Stimulated activated CD4-positive, alpha-beta T cell treated with anti-CD3 and anti-CD28 coated beads, Interleukin-1b, Interleukin-23, amount 100 ng/mL, for 4 hours (primary cell): ENCODE measurements at regions not wholly inside any gene's neighbourhood (a gene's known extent, or its start where the extent isn't known, plus 50 kb on each side); places are given as distances from the start of the nearest gene placed in this dataset.

Source experiments
- DNase-seq, 2 donors: peaks; one replicate each; pipeline ENCODE4 v3.0.0-alpha.2; 2020; ENCODE audit warnings: low read depth in 2 of 2

- no peak for DNase-seq
Measured at GRCh38 chr3:110608566-110608965, 463.1 kb upstream of the NECTIN3 start.

GRCh38 chr3:110612045-110612444 is 459.6 kb upstream of the NECTIN3 start:
- DNase-seq = no peak

DNA sequence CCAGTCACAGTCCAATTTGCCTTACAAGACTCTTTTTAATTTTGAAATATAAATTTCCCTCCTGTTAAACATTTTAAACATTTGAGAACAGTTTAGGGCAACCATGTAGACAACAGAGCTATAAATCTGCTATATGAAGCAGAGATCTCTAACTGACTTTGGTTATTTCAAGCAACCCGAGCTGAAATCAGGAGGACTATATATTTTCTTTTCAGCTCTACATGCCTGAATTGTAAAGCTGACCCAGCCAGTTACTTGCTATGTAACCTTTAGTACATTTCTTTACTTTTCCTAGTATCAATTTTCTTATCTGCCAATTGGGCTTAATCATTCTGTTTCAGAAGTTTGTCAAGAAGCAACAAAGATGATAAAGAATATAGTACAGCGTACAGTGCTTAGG is 457.4 kb upstream of the NECTIN3 start:
- no peak for DNase-seq

- no peak for DNase-seq
Measured at GRCh38 chr3:110615454-110615853, 456.2 kb upstream of the NECTIN3 start.

DNA sequence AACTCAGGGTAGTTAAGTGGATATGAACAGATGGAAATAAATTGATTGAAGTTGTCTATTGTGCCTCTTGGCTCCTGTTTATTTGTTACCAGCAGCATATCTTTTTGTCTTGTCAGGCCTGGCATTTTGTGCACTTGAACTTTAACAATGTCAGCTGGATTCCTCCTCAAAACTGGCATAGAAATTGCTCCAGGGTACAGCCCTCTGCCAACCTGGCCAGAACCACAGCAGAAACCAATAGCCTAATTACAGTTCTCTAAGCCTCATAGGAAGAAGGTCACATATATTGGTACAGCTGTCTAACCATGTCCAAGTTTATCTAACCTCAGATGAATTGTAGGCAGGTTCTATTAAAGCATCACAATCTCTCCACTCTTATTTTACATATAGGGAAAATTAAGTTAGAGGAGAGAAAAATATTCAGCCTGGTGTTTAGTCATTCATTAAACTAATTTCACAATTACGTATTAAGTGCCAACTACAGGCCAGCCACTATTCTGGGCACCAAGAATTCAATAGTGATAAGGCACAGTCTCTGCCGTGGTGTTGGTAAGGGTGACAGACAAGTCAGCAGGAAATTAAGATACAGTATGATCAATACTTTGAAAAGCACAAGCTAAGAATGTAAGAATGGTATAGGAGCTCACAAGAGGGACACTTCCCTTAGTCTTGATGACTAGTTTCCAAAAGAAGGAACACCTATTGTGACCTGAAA is 452.9 kb upstream of the NECTIN3 start:
- no peak for DNase-seq

DNA sequence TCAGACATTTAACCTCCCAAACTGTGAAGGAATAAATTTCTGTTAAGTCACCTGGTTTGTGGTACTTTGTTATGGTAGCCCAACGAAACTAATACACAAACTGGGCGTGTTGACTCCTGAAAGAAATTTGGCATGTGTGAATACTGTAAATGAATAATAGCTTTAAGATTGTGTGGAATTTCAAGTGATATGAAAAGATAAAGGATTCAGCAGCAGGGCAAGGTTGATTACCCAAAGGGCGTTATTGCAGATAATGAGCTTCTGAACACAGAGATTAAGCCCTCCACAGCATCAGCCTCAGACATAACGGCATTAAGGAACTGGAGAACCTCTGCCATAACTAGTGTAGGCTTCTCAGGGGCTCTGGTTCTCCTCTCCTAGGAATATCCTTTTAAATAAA is 451.5 kb upstream of the NECTIN3 start:
- no peak for DNase-seq

DNA sequence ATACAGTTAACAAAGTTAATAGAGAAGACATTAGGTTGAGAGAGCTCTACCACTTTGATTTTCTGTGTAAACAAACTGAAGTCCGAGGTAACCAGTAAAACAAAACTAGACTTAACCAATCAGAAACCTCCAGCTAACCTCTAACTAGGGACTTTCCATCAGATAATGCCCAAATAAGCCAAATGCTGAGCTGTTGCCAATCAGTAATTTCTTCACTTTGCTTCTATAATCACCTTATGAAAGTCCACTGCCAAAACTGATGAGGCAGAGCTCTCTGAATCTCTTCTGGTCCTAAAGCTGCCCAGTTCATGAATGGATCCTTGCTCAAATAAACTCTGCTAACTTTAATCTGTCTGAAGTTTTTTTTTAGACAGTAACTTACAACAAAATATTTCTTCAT is 448.0 kb upstream of the NECTIN3 start:
- DNase-seq = no peak

DNA sequence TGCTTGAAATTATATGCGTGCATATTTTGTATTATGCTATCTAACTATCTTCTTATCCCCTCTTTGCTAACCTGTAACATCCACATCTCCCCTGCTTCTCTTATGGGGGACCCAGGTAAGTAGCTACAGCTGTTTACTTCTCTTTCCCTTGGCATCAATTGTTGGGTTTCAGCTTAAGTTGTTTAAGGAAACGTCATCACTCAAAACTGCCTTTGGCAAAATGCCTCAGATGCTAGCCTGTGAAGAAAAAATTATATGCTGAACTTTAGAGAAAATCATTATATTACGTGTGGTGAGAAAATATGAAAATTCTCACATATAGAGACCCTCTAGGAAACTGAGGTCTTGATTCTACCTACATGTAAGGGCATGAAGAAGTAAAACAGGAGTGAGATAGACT is 447.0 kb upstream of the NECTIN3 start:
- DNase-seq = no peak

- no peak for DNase-seq
Measured at GRCh38 chr3:110625201-110625747, 446.3 kb upstream of the NECTIN3 start.

- peak in 1 of 2 donors; percentile 5 for DNase-seq
Measured at GRCh38 chr3:110626652-110627111, 444.9 kb upstream of the NECTIN3 start.

DNA sequence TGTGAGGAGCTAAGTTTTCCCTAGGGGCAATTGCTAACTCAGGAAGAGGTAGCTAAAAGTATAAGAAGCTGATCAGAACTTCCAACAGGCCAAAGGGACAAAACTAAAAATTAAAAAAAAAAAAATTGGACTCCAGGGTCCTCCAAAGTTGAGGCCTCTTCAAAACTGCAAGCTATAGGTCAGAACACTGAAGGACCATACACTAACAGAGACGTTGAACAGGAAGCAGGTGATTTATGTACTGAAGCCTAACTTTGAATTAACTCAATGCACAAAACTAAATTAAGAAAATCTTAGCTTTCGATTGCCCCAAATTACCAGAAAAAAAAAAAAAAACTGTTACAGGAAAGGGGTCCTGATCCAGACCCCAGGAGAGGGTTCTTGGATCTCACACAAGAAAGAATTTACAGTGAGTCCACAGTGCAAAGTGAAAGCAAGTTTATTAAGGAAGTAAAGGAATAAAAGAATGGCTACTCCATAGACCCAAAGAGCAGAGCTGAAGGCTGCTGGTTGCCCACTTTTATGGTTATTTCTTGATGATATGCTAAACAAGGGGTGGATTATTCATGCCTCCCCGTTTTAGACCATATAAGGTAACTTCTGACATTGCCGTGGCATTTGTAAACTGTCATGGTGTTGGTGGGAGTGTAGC is 442.8 kb upstream of the NECTIN3 start:
- DNase-seq = no peak

GRCh38 chr3:110629917-110630316 is 441.7 kb upstream of the NECTIN3 start:
- DNase-seq = no peak

GRCh38 chr3:110644203-110644602 is 427.4 kb upstream of the NECTIN3 start:
- DNase-seq = no peak

GRCh38 chr3:110646055-110646454 is 425.6 kb upstream of the NECTIN3 start:
- DNase-seq = no peak

DNA sequence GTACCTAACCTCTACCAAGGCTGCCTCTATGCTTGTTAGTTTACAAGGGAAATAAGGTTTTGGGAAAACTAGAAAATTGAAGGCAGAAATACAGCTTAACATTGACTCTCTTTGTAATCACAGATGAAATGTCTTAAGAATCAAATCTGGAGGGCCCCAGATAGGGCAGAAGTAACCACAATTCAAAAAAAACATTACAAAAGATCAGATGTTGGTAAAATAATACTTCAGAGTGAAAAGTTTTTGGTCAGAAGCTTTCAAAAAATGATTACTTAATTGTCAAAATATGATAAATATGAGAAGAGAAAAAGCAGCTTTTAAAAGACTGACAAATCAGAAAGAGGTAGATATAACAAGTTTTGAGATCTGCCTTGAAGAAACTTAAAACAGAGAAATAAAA is 425.1 kb upstream of the NECTIN3 start:
- no peak for DNase-seq

- DNase-seq = no peak
Measured at GRCh38 chr3:110647586-110647985, 424.0 kb upstream of the NECTIN3 start.

DNA sequence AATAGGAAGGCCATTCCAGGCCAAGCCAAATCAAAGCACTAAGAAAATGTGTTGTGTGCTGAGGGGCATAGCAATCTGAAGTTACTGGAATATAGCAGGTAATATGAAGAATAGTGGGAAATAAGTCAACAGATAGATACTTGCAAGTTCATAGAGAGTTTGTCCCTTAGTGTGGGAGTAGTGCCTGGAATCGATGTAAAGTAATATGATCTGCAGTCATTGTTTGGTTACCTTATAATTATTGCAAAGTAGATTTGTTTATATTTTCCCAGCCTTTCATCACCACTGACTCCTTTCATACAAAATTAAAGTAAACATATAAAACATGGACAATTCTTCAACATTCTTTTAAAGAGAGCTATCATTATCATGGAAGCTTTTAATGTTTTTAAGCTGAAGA is 420.9 kb upstream of the NECTIN3 start:
- no peak for DNase-seq

GRCh38 chr3:110654843-110655502 is 416.6 kb upstream of the NECTIN3 start:
- DNase-seq = no peak

DNA sequence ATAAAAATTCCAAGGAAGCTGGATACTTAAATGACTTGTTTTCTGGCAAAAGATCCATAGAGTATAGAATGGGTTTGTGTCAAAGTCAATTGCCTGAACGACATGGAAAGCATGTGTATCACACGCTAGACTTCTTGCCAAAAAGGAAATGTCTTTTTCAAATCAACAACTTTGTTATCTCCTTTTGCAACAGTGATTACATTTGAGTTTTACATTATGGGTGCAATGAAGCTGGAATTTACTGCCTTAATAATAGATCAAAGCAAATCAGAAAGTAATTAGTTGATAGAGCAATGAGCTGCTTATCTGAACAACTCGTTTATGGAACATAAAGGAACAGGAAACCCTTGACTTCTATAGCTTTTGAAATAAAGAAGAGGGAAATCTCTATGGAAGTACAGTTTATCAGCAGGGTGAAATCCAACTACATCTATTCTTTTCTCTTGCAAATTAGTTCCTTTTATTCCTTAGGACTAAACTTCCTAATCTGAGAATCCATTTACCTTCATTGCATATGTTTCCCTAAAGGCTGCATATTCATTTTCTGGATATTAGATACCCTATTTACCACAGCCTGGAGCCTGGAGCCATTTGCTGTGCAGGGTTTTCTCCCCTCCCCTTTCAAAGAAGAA is 415.1 kb upstream of the NECTIN3 start:
- DNase-seq = no peak

- DNase-seq = no peak
Measured at GRCh38 chr3:110664148-110664547, 407.5 kb upstream of the NECTIN3 start.

DNA sequence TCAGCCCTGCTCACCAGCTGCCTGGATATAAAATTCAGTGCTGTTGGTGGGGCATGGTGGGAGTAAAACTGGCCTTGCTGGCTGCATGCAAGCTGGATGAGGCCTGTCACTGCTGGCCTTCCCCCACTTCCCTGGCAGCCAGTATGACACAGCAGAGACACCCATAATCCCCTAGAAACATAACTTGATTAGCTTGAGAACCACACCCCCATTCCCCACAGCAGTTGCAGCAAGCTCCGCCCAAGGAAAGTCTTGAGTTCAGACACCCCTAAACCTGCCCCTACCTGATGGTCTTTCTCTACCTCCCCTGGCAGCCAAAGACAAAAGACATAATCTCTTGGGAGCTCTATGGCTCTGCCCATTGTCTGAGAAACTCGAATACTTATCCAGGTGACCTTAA is 405.1 kb upstream of the NECTIN3 start:
- DNase-seq = no peak

DNA sequence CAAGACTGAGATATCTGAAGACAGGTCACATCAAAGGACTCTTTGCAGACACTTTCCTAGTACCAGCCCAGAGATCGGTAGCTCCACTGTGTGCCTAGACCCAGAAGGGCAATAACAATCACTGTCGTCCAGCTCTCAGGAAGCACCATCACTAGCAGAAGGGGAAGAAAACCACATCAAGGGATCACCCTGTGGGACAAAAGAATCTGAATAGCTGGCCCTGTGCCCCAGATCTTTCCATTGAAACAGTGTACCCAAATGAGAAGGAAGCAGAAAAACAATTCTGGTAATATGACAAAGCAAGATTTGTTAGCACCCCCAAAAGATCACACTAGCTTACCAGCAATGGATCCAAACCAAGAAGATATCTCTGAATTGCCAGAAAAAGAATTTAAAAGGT is 404.4 kb upstream of the NECTIN3 start:
- DNase-seq = no peak
